GM04503 (cell line): ENCODE measurements at regions not wholly inside any gene's neighbourhood (a gene's known extent, or its start where the extent isn't known, plus 50 kb on each side); places are given as distances from the start of the nearest gene placed in this dataset.
"Not testable (repeated sequence)": the region's sequence is repeated elsewhere in the genome, so short reads cannot be mapped to it uniquely, and the experiment has no call there.

Experiments used
- DNase-seq: peaks from one replicate; pipeline ENCODE4 v3.0.0-alpha.2; 2012; ENCODE audit warnings: low read depth

- no peak for DNase-seq
Measured at GRCh38 chr16:66206363-66206762, 160.1 kb upstream of the CDH5 start.

GRCh38 chr16:66205287-66206231 is 160.9 kb upstream of the CDH5 start:
- DNase-seq: no peak

- DNase-seq: no peak
Measured at GRCh38 chr16:66204756-66205155, 161.7 kb upstream of the CDH5 start.

- DNase-seq: no peak
Measured at GRCh38 chr16:66203476-66203875, 163.0 kb upstream of the CDH5 start.

- no peak for DNase-seq
Measured at GRCh38 chr16:66199189-66199588, 167.3 kb upstream of the CDH5 start.

- no peak for DNase-seq
Measured at GRCh38 chr16:66198641-66199040, 167.8 kb upstream of the CDH5 start.

GRCh38 chr16:66197668-66198278 is 168.7 kb upstream of the CDH5 start:
- DNase-seq: no peak

- no peak for DNase-seq
Measured at GRCh38 chr16:66196770-66197169, 169.7 kb upstream of the CDH5 start.

GRCh38 chr16:66194866-66195265 is 171.6 kb upstream of the CDH5 start:
- no peak for DNase-seq

- DNase-seq: no peak
Measured at GRCh38 chr16:66193543-66194229, 172.8 kb upstream of the CDH5 start.

GRCh38 chr16:66190411-66190810 is 176.1 kb upstream of the CDH5 start:
- DNase-seq: no peak

GRCh38 chr16:66189951-66190350 is 176.5 kb upstream of the CDH5 start:
- DNase-seq: peak; percentile 64

GRCh38 chr16:66188917-66189725 is 177.4 kb upstream of the CDH5 start:
- DNase-seq: no peak

- DNase-seq: no peak
Measured at GRCh38 chr16:66186251-66186785, 180.2 kb upstream of the CDH5 start.

GRCh38 chr16:66182592-66182991 is 183.9 kb upstream of the CDH5 start:
- DNase-seq: no peak

GRCh38 chr16:66176731-66177130 is 189.8 kb upstream of the CDH5 start:
- DNase-seq: no peak

- no peak for DNase-seq
Measured at GRCh38 chr16:66176111-66176510, 190.4 kb upstream of the CDH5 start.

GRCh38 chr16:66175636-66176035 is 190.9 kb upstream of the CDH5 start:
- no peak for DNase-seq

- no peak for DNase-seq
Measured at GRCh38 chr16:66175058-66175457, 191.4 kb upstream of the CDH5 start.

- DNase-seq: not testable (repeated sequence)
Measured at GRCh38 chr16:66173796-66174195, 192.7 kb upstream of the CDH5 start.

- not testable (repeated sequence) for DNase-seq
Measured at GRCh38 chr16:66173181-66173580, 193.3 kb upstream of the CDH5 start.

- no peak for DNase-seq
Measured at GRCh38 chr16:66172463-66172862, 194.0 kb upstream of the CDH5 start.
